Spleen (tissue), 11 donors: ENCODE measurements at regions not wholly inside any gene's neighbourhood (a gene's known extent, or its start where the extent isn't known, plus 50 kb on each side); places are given as distances from the start of the nearest gene placed in this dataset.

Experiments
- DNase-seq: peaks from one replicate; pipeline ENCODE4 v3.0.0-alpha.2; 2020
- H3K27ac ChIP-seq, 8 donors: fragments of 200-600 bp; sonication (generic) in 7 of 8; 1 replicate in 4 of 8; 2 replicates in 4 of 8; pipeline versions ENCODE4 v1.5.0 to v1.8.0; 2016 to 2021; ENCODE audit warnings: inconsistent platforms in 4 of 8, mild to moderate bottlenecking in 4 of 8, moderate library complexity in 1 of 8
- H3K27me3 ChIP-seq, 7 donors: fragments of 200-600 bp; sonication (generic) in 6 of 7; replicated peaks in 1 of 7; 1 replicate in 4 of 7; 2 replicates in 3 of 7; pipeline versions ENCODE4 v1.5.0 to v1.8.0; 2016 to 2021; ENCODE audit warnings: inconsistent platforms in 3 of 7, mild to moderate bottlenecking in 1 of 7
- H3K36me3 ChIP-seq, 6 donors: fragments of 200-600 bp; sonication (generic) in 5 of 6; 1 replicate in 4 of 6; 2 replicates in 2 of 6; pipeline versions ENCODE4 v1.5.0 to v1.8.0; 2016 to 2021; ENCODE audit warnings: inconsistent platforms in 2 of 6
- H3K4me1 ChIP-seq, 6 donors: fragments of 200-600 bp; sonication (generic) in 5 of 6; 1 replicate in 3 of 6; 2 replicates in 3 of 6; pipeline versions ENCODE4 v1.5.0 to v1.8.0; 2016 to 2021; ENCODE audit warnings: inconsistent platforms in 3 of 6
- H3K4me3 ChIP-seq, 8 donors: fragments of 200-600 bp; sonication (generic) in 7 of 8; 1 replicate in 4 of 8; 2 replicates in 4 of 8; pipeline versions ENCODE4 v1.5.0 to v1.8.0; 2016 to 2021; ENCODE audit warnings: inconsistent platforms in 4 of 8, mild to moderate bottlenecking in 4 of 8, moderate library complexity in 2 of 8
- H3K9me3 ChIP-seq, 8 donors: fragments of 200-600 bp; sonication (generic) in 7 of 8; 1 replicate in 4 of 8; 2 replicates in 4 of 8; pipeline versions ENCODE4 v1.5.0 to v1.8.0; 2016 to 2021; ENCODE audit warnings: inconsistent platforms in 4 of 8
- POLR2A ChIP-seq, 3 donors: fragments of 450-650 bp; IDR thresholded peaks; one replicate each; pipeline ENCODE4 v1.5.1; 2017; ENCODE audit warnings: antibody characterized with exemption in 3 of 3, mild to moderate bottlenecking in 1 of 3
- POLR2AphosphoS5 ChIP-seq, 3 donors: sonication (generic); formaldehyde crosslinking; IDR thresholded peaks; one replicate each; pipeline ENCODE4 v1.5.1; 2017; ENCODE audit warnings: antibody characterized with exemption in 3 of 3
- WGBS, 5 donors: extraction: QIAGEN DNeasy Blood & Tissue Kit in 3 of 5; methylation state at CpG; one replicate each; pipeline versions ENCODE4 v1.1.5 to v1.1.7; 2013 to 2018; 5-methylcytosine and 5-hydroxymethylcytosine counted together
- intact Hi-C: fragments of 100-400 bp; cut with DNase I; formaldehyde crosslinking; loops from one replicate; pipeline ENCODE4 v1.15.0; 2023; ENCODE audit warnings: low total_unique reads
- TF ChIP-seq, protein P1 (sequence below), 11 experiments: fragments of 200-600 bp in 7 of 11; fragments of 450-650 bp in 4 of 11; sonication (generic) in 4 of 11; IDR thresholded peaks in 8 of 11; conservative IDR thresholded peaks in 3 of 11; 1 replicate in 7 of 11; 2 replicates in 4 of 11; pipeline versions ENCODE4 v1.4.0 to v1.8.0; 2016 to 2021; ENCODE audit warnings: antibody characterized with exemption in 11 of 11, inconsistent platforms in 4 of 11, mild to moderate bottlenecking in 1 of 11
- donor health status: healthy with polysubstance abuse.
- donor health status: DM: no; HTN: no; CAD: no; lungs with moderate emphysema.
- donor health status: DM: no; HTN: no; CAD: no.
- donor health status: Bipolar disorder and iron deficiency.
- donor health status: healthy.
- donor health status: DM: no; HTN: no; CAD: no.
- donor health status: DM: yes; HTN: yes; CAD: no.

DNA sequence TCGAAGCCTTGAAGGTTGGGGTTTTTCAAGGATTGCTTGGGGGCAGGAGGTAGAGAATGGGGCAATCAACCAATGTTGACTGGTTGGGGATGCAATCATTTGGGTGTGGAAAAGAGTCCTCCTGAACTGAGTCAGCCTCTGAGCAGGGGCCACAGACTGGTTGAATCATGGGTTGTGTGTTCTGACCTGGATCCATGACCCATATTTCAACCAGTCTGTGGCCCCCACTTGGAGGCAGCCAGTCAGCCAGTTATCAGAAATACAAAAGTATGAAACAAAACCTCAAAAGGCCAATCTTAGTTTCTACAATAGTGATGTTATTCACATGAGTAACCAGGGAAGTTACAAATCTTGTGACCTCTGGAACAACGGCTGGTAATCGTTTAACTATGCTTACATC lies 81.4 kb upstream of the RANBP6 start:
- H3K36me3 ChIP-seq: no peaks in the 10 kb centered on the region
- no peaks in the 10 kb centered on the region for H3K9me3 ChIP-seq
- intact Hi-C loops: no loop called here
- H3K27me3 ChIP-seq: no peaks in the 10 kb centered on the region
- no peak overlapping the region for H3K27ac ChIP-seq
- no peaks in the 10 kb centered on the region for H3K4me1 ChIP-seq
- WGBS, 5 donors: 61 to 90% (median 85%) methylated on average over 3 of the region's 3 CpGs
- no peak overlapping the region for H3K4me3 ChIP-seq
- DNase-seq: no peak
- TF ChIP-seq POLR2A (IDR thresholded peaks at IDR 0.05) (no peak), POLR2AphosphoS5 (IDR thresholded peaks at IDR 0.05) (no peak)
- TF ChIP-seq, protein P1, sequence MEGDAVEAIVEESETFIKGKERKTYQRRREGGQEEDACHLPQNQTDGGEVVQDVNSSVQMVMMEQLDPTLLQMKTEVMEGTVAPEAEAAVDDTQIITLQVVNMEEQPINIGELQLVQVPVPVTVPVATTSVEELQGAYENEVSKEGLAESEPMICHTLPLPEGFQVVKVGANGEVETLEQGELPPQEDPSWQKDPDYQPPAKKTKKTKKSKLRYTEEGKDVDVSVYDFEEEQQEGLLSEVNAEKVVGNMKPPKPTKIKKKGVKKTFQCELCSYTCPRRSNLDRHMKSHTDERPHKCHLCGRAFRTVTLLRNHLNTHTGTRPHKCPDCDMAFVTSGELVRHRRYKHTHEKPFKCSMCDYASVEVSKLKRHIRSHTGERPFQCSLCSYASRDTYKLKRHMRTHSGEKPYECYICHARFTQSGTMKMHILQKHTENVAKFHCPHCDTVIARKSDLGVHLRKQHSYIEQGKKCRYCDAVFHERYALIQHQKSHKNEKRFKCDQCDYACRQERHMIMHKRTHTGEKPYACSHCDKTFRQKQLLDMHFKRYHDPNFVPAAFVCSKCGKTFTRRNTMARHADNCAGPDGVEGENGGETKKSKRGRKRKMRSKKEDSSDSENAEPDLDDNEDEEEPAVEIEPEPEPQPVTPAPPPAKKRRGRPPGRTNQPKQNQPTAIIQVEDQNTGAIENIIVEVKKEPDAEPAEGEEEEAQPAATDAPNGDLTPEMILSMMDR (IDR thresholded peaks at IDR 0.05 in 8 of 11, conservative IDR thresholded peaks at IDR 0.05 in 3 of 11): no peak

DNA sequence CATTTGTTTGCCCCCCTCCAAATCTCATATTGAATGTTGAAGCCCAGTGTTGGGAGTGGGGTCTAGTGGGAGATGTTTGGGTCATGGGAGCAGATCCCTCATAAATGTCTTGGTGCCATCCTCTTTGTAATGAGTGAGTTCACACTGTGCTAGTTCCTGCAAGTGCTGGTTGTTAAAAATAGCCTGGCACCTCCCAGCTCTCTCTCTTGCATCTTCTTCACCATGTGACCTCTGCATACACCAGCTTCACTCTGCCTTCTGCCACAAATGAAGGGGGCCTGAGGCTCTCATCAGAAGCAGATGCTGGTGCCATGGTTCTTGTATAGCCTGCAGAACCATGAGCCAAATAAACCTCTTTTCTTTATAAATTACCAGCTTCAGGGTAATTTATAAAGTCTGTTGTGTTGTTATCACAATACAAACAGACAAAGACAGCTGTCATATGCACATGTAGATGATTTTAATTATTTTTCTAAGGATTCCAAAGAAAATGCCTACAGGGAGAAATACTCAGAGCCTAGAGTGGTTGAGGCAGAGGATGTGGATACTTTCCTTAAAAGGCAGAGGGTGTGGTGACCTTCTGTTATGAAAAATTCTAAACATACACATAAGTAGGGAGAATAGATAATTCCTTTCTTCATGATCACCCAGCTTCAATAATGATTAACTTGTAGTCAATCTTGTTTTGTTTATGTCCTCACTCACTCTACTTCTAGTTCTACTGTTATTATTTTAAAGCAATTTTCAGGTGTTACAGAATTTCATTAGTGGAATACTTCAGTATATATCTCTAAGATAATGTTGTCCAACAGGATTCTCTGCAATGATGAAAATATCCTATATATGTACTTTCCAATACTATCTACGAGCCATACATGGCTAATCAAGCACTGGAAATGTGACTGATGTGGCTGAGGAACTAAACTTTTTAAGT lies 75.1 kb upstream of the RANBP6 start:
- Histone ChIP-seq H3K36me3 (no peaks in the 10 kb centered on the region), H3K4me1 (no peaks in the 10 kb centered on the region), H3K27ac (no peak overlapping the region), H3K9me3 (no peaks in the 10 kb centered on the region), H3K4me3 (no peak overlapping the region), H3K27me3 (no peaks in the 10 kb centered on the region)
- WGBS, 5 donors: 68 to 88% (median 78%) methylated on average over 1 of the region's 1 CpG
- TF ChIP-seq, protein P1 (IDR thresholded peaks at IDR 0.05 in 8 of 11, conservative IDR thresholded peaks at IDR 0.05 in 3 of 11): no peak
- intact Hi-C loops: no loop called here
- DNase-seq: no peak

DNA sequence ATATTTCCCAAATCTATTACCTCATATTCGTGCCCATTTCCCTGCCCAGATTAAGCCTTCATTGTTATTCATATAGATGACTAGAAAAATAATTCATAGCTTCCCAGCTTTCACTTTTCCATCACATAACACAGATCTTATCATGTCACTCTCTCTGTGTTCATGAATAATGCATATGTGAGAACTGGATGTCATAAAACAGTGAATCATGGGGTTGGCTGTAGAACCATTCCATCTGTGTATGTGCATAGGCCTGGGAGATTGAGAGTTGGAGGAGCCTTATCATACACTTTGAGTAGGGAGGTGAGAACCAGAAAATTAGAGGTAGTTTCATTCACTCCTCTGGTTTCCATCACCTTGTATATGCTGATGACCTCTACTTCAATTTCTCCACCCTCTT lies 73.9 kb upstream of the RANBP6 start:
- Histone ChIP-seq H3K4me3 (no peak overlapping the region), H3K27me3 (no peaks in the 10 kb centered on the region), H3K36me3 (no peaks in the 10 kb centered on the region), H3K9me3 (no peaks in the 10 kb centered on the region), H3K4me1 (no peaks in the 10 kb centered on the region), H3K27ac (no peak overlapping the region)
- intact Hi-C loops: no loop called here
- WGBS, 5 donors: 73 to 88% (median 81%) methylated on average over 1 of the region's 1 CpG
- TF ChIP-seq POLR2AphosphoS5 (IDR thresholded peaks at IDR 0.05) (no peak), POLR2A (IDR thresholded peaks at IDR 0.05) (no peak)
- TF ChIP-seq, protein P1 (IDR thresholded peaks at IDR 0.05 in 8 of 11, conservative IDR thresholded peaks at IDR 0.05 in 3 of 11): no peak
- no peak for DNase-seq

DNA sequence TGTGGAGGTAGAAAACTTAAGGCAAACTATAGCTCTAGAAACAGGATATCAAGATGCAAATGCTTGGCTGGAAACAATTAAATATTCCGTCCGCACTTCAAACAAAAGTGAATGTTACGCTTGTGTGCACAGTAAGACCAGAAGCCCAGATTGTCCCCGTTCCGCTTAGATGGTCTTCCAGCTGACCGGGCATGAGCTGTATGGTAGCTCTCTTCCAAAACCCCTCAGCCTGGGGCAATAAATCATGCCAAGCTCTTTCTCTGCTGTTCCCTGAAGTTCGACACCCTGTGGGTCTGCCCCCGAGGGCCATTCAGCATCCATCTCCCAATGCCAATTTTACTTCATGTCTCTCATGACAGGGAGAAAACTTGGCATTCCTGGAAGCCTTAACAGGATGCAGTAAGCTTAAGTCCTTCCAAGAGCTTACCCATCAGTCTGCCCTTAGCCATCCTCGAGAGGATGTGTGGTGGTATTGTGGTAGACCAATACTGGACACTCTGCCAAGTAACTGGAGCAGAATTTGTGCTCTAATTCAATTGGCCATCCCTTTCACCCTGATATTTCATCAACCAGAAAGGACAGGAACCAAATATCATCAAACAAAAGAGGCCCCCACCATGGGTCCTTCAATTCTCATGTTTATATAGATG lies 70.7 kb upstream of the RANBP6 start:
- WGBS, 5 donors: 77 to 89% (median 86%) methylated on average over 9 of the region's 9 CpGs
- intact Hi-C loops: no loop called here
- no peak for TF ChIP-seq POLR2AphosphoS5 (IDR thresholded peaks at IDR 0.05)
- TF ChIP-seq, protein P1 (IDR thresholded peaks at IDR 0.05 in 8 of 11, conservative IDR thresholded peaks at IDR 0.05 in 3 of 11): no peak
- TF ChIP-seq POLR2A (IDR thresholded peaks at IDR 0.05): no peak

More for the DNA sequence above, 70.7 kb upstream of the RANBP6 start:
- Histone ChIP-seq H3K4me1 (no peaks in the 10 kb centered on the region), H3K27ac (no peak overlapping the region), H3K27me3 (no peaks in the 10 kb centered on the region), H3K9me3 (no peaks in the 10 kb centered on the region), H3K36me3 (no peaks in the 10 kb centered on the region), H3K4me3 (no peak overlapping the region)
- no peak for DNase-seq
